Lower leg skin (tissue), 3 donors: ENCODE measurements at regions not wholly inside any gene's neighbourhood (a gene's known extent, or its start where the extent isn't known, plus 50 kb on each side); places are given as distances from the start of the nearest gene placed in this dataset.

ENCODE experiments used
- POLR2A ChIP-seq, 2 donors: fragments of 450-650 bp; IDR thresholded peaks; one replicate each; pipeline ENCODE4 v1.6.1; 2016 to 2017; ENCODE audit warnings: antibody characterized with exemption in 2 of 2, mild to moderate bottlenecking in 1 of 2, moderate library complexity in 1 of 2
- TF ChIP-seq, protein P1 (sequence below), 3 donors: fragments of 450-650 bp; IDR thresholded peaks; one replicate each; pipeline ENCODE4 v1.5.1; 2016; ENCODE audit warnings: antibody characterized with exemption in 3 of 3, mild to moderate bottlenecking in 3 of 3, moderate library complexity in 2 of 3

DNA sequence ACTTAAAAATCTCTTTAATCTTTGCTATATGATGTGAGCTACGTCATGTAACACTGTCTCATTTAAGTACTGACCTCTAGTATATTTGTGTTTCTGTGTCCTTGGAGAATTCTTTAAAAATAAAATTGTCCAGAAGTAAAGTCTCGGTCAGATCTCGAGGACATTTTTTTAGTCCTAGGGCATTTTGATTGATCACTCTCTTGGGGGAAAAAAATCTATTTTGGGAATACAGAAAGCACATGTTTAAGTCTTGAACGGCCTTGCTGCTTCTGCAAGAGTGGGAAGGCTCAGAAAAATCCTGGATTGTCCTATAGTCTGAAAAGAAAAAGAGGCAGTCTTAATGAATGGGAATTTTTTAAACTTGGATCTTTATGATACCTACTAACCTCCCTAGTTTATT, 234.3 kb downstream of the UTRN start:
- no peak for TF ChIP-seq POLR2A (IDR thresholded peaks at IDR 0.05)
- TF ChIP-seq, protein P1, sequence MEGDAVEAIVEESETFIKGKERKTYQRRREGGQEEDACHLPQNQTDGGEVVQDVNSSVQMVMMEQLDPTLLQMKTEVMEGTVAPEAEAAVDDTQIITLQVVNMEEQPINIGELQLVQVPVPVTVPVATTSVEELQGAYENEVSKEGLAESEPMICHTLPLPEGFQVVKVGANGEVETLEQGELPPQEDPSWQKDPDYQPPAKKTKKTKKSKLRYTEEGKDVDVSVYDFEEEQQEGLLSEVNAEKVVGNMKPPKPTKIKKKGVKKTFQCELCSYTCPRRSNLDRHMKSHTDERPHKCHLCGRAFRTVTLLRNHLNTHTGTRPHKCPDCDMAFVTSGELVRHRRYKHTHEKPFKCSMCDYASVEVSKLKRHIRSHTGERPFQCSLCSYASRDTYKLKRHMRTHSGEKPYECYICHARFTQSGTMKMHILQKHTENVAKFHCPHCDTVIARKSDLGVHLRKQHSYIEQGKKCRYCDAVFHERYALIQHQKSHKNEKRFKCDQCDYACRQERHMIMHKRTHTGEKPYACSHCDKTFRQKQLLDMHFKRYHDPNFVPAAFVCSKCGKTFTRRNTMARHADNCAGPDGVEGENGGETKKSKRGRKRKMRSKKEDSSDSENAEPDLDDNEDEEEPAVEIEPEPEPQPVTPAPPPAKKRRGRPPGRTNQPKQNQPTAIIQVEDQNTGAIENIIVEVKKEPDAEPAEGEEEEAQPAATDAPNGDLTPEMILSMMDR (IDR thresholded peaks at IDR 0.05) = no peak
